GM12872 (cell line): ENCODE measurements at regions not wholly inside any gene's neighbourhood (a gene's known extent, or its start where the extent isn't known, plus 50 kb on each side); places are given as distances from the start of the nearest gene placed in this dataset.

Experiments used
- TF ChIP-seq, protein P1 (sequence below): IDR thresholded peaks from 3 replicates; pipeline ENCODE4 v1.5.1; 2011; ENCODE audit warnings: low read depth, mild to moderate bottlenecking, low read length, moderate library complexity; ENCODE audit not compliant: insufficient read depth

DNA sequence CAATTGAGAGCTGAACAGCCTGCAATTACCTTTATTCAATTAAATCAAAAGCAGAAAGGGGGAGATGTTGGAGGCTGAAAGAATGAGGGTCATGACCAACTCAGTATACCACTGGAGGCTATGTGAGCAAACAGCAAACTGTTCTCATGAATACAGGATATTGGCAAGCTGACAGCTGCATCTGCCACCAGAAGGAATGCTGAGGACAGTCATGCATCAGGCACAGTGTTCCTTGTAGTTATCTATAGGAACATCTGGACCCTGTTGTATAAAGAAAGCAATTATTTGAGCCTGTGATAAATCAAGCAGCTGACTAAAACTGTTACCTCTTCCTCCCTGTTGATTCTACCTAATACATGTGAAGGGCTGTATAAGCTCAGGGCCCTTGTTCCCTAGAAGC is 2064.6 kb downstream of the TP53TG3F start:
- TF ChIP-seq, protein P1, sequence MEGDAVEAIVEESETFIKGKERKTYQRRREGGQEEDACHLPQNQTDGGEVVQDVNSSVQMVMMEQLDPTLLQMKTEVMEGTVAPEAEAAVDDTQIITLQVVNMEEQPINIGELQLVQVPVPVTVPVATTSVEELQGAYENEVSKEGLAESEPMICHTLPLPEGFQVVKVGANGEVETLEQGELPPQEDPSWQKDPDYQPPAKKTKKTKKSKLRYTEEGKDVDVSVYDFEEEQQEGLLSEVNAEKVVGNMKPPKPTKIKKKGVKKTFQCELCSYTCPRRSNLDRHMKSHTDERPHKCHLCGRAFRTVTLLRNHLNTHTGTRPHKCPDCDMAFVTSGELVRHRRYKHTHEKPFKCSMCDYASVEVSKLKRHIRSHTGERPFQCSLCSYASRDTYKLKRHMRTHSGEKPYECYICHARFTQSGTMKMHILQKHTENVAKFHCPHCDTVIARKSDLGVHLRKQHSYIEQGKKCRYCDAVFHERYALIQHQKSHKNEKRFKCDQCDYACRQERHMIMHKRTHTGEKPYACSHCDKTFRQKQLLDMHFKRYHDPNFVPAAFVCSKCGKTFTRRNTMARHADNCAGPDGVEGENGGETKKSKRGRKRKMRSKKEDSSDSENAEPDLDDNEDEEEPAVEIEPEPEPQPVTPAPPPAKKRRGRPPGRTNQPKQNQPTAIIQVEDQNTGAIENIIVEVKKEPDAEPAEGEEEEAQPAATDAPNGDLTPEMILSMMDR, result no peak

DNA sequence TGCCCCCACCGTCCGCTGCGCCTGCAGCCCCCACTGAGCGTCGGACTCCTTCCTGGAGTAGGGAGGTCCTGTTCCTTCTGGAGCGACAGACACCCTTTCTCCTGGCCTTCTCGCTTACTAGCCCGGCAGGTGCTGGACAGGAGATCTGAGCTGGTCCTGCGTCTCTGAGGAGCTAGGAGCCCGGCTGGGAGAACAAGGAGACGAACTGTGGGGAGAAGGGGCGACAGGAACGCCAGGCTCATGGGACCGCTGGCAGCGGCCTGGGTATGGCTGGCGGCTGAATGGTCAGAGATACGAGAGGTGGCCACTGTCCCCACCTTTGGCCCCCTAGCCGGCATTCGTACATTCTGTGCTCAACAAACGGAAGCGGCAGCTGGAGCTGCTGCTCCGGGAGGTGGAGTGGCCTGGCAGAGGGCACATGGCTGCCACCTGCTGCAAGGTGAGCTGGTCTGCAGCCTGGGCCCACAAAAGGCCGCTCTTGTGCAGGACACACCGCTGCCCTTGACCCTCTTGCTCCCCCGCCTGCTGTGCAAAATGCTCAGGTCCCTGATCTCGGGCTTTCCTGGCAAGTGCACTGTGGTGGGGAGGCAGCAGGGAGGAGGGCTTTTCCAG is 2066.7 kb downstream of the TP53TG3F start:
- TF ChIP-seq, protein P1, result no peak

DNA sequence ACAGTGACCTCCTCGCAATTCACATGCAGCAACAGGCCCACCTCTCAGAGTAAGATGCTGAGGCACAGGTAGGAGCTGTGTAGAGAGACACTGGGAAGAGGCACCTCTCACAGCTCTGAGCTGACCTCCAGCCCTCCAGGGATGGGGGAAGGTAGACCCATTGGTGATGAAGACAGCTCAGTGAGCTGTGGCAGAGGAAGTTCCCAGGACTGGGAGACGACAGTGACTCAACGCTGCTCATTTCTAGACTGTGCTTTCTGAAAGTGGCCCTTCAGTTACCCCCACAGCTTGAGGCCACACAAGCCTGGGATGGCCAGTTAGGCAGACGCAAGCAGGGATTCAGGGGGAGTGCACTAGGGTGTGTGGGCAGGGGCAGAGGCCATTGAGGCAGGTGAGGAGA is 2073.2 kb downstream of the TP53TG3F start:
- TF ChIP-seq, protein P1, result no peak

DNA sequence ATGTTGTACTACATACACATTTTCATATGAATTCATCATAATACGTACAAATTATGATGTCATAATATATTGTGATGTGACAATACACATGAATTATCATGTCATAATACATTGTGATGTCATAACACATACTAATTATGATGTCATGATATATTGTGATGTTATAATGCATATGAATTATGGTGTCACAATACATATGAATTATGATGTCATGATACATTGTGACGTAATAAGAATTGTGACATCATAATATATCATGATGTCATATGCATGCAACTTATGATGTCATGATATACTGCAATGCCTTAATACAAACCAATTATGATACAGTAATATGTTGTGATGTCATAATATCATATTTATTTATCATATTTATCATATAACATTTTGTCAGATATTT is 2074.3 kb downstream of the TP53TG3F start:
- TF ChIP-seq, protein P1, result no peak

DNA sequence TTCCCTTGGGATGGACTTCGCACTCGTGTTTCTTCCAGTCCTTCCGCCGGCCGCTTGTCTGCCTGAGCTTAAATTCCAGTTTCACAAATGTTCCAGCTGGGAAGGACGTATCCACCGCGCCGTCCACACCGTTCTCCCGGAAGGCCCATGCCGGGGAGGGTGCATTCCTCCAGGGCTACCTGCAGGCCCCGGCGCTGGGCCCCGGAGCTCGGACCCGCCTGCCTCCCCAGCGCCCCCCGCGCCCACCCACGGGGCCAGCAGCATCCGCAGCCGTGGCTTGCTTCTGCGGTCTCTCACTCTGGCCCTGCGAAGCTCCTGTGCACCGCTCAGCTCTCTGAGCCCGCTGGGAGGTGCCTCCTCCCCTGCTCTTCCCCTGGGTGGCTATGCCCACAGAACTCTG is 2084.1 kb downstream of the TP53TG3F start:
- TF ChIP-seq, protein P1, result no peak

DNA sequence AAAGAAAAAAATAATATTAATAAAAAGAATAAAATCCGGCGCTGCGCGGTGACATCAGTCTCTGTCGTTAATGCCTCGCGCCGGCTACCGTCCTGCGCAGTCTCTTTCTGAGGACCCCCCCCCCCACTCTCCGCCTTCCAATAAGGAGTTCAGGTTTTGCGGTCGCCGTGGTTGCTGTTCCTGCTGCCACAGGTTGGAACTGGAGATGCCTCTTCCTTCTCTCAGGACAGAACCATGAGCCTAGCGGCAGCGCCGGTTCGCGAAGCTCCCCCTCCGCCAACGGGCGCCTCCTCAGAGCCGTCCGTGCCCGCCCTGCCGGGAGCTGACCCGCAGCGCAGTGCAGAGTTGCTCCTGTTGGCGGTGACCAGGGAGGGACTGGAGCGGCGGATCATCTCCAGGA is 2093.4 kb downstream of the TP53TG3F start:
- TF ChIP-seq, protein P1, result no peak

DNA sequence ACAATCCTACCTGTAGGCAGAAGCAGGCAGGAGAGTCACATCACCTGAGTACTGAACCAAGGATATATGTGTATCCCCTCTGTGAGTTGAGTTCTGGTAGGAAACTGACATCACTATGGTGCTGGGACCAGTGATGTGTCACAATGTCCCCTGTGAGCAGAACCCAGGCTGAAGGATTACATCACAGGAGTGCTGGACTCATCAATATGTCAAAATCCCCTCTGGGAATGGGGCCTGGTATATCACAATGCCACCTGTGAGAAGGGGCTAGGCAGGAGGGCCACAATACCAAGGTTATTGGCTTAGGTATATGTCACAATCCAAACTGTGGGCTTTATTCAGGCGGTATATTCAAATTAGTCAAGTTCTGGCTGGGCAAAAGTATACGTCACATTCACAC is 2098.3 kb downstream of the TP53TG3F start:
- TF ChIP-seq, protein P1, result no peak
